GM18502 (cell line): ENCODE measurements at regions not wholly inside any gene's neighbourhood (a gene's known extent, or its start where the extent isn't known, plus 50 kb on each side); places are given as distances from the start of the nearest gene placed in this dataset.

Experiments
- ATAC-seq: cut with Tn5 transposase; IDR thresholded peaks from one replicate; pipeline ENCODE4 v1.9.1; 2021; ENCODE audit warnings: mild to moderate bottlenecking; ENCODE audit not compliant: unreplicated experiment, poor library complexity

- ATAC-seq, result no peak
These were observed 82.3 kb upstream of the PHACTR2 start for GRCh38 chr6:143595251-143596036.

- ATAC-seq, result no peak
These were observed 83.1 kb upstream of the PHACTR2 start for GRCh38 chr6:143594647-143595046.

GRCh38 chr6:143592335-143592734 is 80.8 kb upstream of the FUCA2 start:
- no peak for ATAC-seq

- ATAC-seq, result no peak
These were observed 79.9 kb upstream of the FUCA2 start for GRCh38 chr6:143591441-143591840.

- no peak for ATAC-seq
These were observed 77.6 kb upstream of the FUCA2 start for GRCh38 chr6:143589162-143589561.

- no peak for ATAC-seq
These were observed 75.0 kb upstream of the FUCA2 start for GRCh38 chr6:143586557-143586956.

- no peak for ATAC-seq
These were observed 74.2 kb upstream of the FUCA2 start for GRCh38 chr6:143585716-143586115.

GRCh38 chr6:143585241-143585640 is 73.7 kb upstream of the FUCA2 start:
- ATAC-seq, result no peak

GRCh38 chr6:143583542-143584327 is 72.2 kb upstream of the FUCA2 start:
- ATAC-seq, result no peak

- no peak for ATAC-seq
These were observed 70.4 kb upstream of the FUCA2 start for GRCh38 chr6:143581835-143582480.

GRCh38 chr6:143579703-143580102 is 68.2 kb upstream of the FUCA2 start:
- no peak for ATAC-seq

GRCh38 chr6:143578054-143578453 is 66.5 kb upstream of the FUCA2 start:
- no peak for ATAC-seq

- no peak for ATAC-seq
These were observed 64.4 kb upstream of the FUCA2 start for GRCh38 chr6:143575901-143576426.

GRCh38 chr6:143575440-143575839 is 63.9 kb upstream of the FUCA2 start:
- peak; percentile 92 for ATAC-seq

- no peak for ATAC-seq
These were observed 58.8 kb upstream of the FUCA2 start for GRCh38 chr6:143570147-143570853.

- no peak for ATAC-seq
These were observed 57.5 kb upstream of the FUCA2 start for GRCh38 chr6:143569040-143569439.

GRCh38 chr6:143564484-143565017 is 53.0 kb upstream of the FUCA2 start:
- no peak for ATAC-seq

- ATAC-seq, result no peak
These were observed 50.6 kb upstream of the FUCA2 start for GRCh38 chr6:143562143-143562542.
